ENCODE measurements at regions not wholly inside any gene's neighbourhood (a gene's known extent, or its start where the extent isn't known, plus 50 kb on each side); places are given as distances from the start of the nearest gene placed in this dataset.

- no peak for TF ChIP-seq CTCF (IDR thresholded peaks at IDR 0.05)
- no peak for TF ChIP-seq POLR2A (IDR thresholded peaks at IDR 0.05)
Measured at GRCh38 chr10:105751688-105752087, 1110.6 kb downstream of the SORCS3 start.

All from lower leg skin (tissue), 3 donors.